ENCODE measurements at regions not wholly inside any gene's neighbourhood (a gene's known extent, or its start where the extent isn't known, plus 50 kb on each side); places are given as distances from the start of the nearest gene placed in this dataset.

- no peak for DNase-seq (ENCODE audit: low read depth)
- TF ChIP-seq, protein P1, sequence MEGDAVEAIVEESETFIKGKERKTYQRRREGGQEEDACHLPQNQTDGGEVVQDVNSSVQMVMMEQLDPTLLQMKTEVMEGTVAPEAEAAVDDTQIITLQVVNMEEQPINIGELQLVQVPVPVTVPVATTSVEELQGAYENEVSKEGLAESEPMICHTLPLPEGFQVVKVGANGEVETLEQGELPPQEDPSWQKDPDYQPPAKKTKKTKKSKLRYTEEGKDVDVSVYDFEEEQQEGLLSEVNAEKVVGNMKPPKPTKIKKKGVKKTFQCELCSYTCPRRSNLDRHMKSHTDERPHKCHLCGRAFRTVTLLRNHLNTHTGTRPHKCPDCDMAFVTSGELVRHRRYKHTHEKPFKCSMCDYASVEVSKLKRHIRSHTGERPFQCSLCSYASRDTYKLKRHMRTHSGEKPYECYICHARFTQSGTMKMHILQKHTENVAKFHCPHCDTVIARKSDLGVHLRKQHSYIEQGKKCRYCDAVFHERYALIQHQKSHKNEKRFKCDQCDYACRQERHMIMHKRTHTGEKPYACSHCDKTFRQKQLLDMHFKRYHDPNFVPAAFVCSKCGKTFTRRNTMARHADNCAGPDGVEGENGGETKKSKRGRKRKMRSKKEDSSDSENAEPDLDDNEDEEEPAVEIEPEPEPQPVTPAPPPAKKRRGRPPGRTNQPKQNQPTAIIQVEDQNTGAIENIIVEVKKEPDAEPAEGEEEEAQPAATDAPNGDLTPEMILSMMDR (IDR thresholded peaks at IDR 0.05; ENCODE audit: low read length, missing control alignments), result no peak
These were observed 251.8 kb upstream of the NFE2L3 start for GRCh38 chr7:25900245-25900644.

DNA sequence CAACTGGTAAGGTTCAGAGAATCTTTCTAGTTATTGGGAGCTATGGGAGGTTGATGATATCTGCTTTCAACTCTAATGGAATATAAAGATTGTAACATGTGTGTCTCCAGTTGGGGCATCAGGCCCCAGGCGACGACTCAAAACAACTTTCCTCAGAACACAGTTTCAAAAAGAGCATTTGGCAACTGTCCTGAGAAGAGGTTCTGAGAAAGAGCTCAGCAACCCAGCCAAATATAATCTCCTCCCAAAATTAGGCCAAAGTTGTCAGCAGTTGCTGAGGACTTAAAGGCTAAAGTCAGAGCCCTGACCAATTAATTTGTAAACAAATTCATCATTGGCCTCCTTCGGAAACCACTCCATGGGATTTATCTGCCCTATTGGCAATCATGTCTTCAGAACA lies 251.1 kb upstream of the NFE2L3 start:
- DNase-seq (ENCODE audit: low read depth), result no peak
- TF ChIP-seq, protein P1 (IDR thresholded peaks at IDR 0.05; ENCODE audit: low read length, missing control alignments), result no peak
- H3K4me3 ChIP-seq (replicated peaks; ENCODE audit: low read depth, low read length), result no peak overlapping the region

More at GRCh38 chr7:25900245-25900644, 251.8 kb upstream of the NFE2L3 start:
- no peak overlapping the region for H3K4me3 ChIP-seq (replicated peaks; ENCODE audit: low read depth, low read length)

- DNase-seq (ENCODE audit: low read depth), result no peak
- no peak overlapping the region for H3K4me3 ChIP-seq (replicated peaks; ENCODE audit: low read depth, low read length)
- TF ChIP-seq, protein P1 (IDR thresholded peaks at IDR 0.05; ENCODE audit: low read length, missing control alignments), result no peak
These were observed 250.3 kb upstream of the NFE2L3 start for GRCh38 chr7:25901658-25902057.

DNA sequence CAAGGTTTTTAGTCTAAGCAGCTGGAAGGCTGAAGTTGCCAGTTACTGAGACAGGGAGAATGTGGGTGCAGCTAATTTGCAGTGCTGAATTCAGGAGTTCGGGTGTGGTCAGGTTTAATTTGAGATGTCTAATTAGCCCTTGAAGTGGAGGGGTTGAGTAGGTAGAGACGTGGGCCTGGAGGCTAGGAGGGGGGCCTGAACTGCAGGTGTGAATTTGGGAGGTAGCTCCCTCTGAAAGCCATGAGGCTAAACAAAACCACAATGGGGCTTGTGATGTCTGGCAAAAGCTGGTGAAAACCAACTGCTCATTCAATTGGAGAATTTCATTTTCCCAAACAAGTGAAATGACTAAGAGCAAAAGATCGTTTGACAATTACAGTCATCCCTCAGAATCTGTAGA lies 246.0 kb upstream of the NFE2L3 start:
- H3K4me3 ChIP-seq (replicated peaks; ENCODE audit: low read depth, low read length), result no peak overlapping the region
- no peak for DNase-seq (ENCODE audit: low read depth)
- TF ChIP-seq, protein P1 (IDR thresholded peaks at IDR 0.05; ENCODE audit: low read length, missing control alignments), result no peak

DNA sequence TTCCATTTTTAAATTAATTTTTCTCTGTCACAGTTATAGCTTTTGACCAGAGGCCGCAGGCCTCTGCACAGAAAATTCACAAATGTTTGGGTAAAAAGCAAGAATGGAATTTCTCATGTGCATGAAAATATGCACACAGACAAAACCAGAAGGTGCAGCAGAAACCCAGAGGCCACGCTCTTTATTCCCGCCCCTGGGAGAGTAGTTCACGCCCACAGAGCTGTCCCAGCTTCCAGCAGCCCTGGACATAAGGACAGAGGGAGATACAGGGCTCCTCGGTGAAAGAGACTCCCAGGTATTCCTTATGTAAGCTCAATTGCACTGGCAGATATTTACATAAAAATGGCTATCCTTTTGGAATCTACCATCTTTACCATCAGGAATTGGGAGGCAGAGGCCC lies 245.2 kb upstream of the NFE2L3 start:
- DNase-seq (ENCODE audit: low read depth), result no peak
- TF ChIP-seq, protein P1 (IDR thresholded peaks at IDR 0.05; ENCODE audit: low read length, missing control alignments), result no peak
- H3K4me3 ChIP-seq (replicated peaks; ENCODE audit: low read depth, low read length), result no peak overlapping the region

DNA sequence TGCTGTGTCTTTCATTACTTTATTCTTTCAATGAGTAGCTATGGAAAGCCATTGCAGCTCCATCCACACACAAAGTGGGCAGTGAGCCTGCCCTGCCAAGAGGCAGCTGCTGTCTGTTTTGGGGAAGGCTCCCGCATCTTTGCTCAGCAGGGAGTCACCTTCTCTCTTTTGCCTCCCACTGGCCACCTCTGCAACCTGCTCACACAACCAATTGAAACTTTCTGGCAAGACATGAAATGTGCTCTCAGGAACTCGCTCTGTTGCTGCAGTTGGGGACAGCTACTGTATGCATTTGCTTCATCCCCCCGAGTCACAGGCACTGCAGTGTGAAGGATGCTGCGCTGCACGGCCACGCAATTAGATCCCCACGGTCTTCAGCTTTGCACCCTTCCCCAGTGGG lies 244.8 kb upstream of the NFE2L3 start:
- no peak overlapping the region for H3K4me3 ChIP-seq (replicated peaks; ENCODE audit: low read depth, low read length)
- no peak for DNase-seq (ENCODE audit: low read depth)
- TF ChIP-seq, protein P1 (IDR thresholded peaks at IDR 0.05; ENCODE audit: low read length, missing control alignments), result no peak

DNA sequence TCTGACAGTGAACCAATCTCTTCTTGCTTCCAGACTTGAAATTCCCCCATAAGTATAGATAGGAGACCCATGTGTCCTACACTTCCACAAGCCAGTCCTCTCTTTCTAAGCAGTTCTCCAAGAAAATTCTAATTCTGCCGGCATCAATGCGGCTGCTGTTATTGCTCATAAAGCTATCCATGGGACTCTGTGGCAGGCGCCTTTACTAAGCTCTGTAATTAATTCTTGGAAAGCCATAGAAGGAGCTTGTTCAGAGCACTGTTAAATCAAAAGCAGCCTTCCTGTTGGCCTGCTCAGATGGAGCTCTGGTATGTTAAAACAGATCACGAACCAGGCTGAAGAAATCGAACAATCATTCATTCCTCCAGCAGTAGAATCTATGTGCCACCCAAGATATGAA lies 244.3 kb upstream of the NFE2L3 start:
- H3K4me3 ChIP-seq (replicated peaks; ENCODE audit: low read depth, low read length), result no peak overlapping the region
- no peak for DNase-seq (ENCODE audit: low read depth)
- TF ChIP-seq, protein P1 (IDR thresholded peaks at IDR 0.05; ENCODE audit: low read length, missing control alignments), result no peak
